ENCODE measurements at regions not wholly inside any gene's neighbourhood (a gene's known extent, or its start where the extent isn't known, plus 50 kb on each side); places are given as distances from the start of the nearest gene placed in this dataset.

- Mint-ChIP-seq H3K27ac (ENCODE audit: unreplicated experiment) (no peak overlapping the region), H3K9me3 (ENCODE audit: unreplicated experiment) (no peaks in the 10 kb centered on the region), H3K27me3 (ENCODE audit: unreplicated experiment) (no peaks in the 10 kb centered on the region), H3K4me1 (ENCODE audit: unreplicated experiment) (no peaks in the 10 kb centered on the region), H3K4me3 (ENCODE audit: unreplicated experiment) (no peak overlapping the region), H3K36me3 (ENCODE audit: unreplicated experiment) (no peaks in the 10 kb centered on the region)
- DNase-seq (ENCODE audit: extremely low spot score, unreplicated experiment), result no peak
- TF ChIP-seq, protein P1, sequence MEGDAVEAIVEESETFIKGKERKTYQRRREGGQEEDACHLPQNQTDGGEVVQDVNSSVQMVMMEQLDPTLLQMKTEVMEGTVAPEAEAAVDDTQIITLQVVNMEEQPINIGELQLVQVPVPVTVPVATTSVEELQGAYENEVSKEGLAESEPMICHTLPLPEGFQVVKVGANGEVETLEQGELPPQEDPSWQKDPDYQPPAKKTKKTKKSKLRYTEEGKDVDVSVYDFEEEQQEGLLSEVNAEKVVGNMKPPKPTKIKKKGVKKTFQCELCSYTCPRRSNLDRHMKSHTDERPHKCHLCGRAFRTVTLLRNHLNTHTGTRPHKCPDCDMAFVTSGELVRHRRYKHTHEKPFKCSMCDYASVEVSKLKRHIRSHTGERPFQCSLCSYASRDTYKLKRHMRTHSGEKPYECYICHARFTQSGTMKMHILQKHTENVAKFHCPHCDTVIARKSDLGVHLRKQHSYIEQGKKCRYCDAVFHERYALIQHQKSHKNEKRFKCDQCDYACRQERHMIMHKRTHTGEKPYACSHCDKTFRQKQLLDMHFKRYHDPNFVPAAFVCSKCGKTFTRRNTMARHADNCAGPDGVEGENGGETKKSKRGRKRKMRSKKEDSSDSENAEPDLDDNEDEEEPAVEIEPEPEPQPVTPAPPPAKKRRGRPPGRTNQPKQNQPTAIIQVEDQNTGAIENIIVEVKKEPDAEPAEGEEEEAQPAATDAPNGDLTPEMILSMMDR (IDR thresholded peaks at IDR 0.05), result no peak
Observed at GRCh38 chr3:181300033-181300432, 310.5 kb upstream of the DNAJC19 start.

GRCh38 chr3:181298421-181298820, 308.9 kb upstream of the DNAJC19 start:
- TF ChIP-seq, protein P1 (IDR thresholded peaks at IDR 0.05), result no peak
- H3K27me3 Mint-ChIP-seq (ENCODE audit: unreplicated experiment), result no peaks in the 10 kb centered on the region
- no peaks in the 10 kb centered on the region for H3K36me3 Mint-ChIP-seq (ENCODE audit: unreplicated experiment)
- no peak overlapping the region for H3K27ac Mint-ChIP-seq (ENCODE audit: unreplicated experiment)
- no peaks in the 10 kb centered on the region for H3K9me3 Mint-ChIP-seq (ENCODE audit: unreplicated experiment)
- no peak for DNase-seq (ENCODE audit: extremely low spot score, unreplicated experiment)
- no peaks in the 10 kb centered on the region for H3K4me1 Mint-ChIP-seq (ENCODE audit: unreplicated experiment)
- no peak overlapping the region for H3K4me3 Mint-ChIP-seq (ENCODE audit: unreplicated experiment)

GRCh38 chr3:181292984-181293383, 303.4 kb upstream of the DNAJC19 start:
- H3K27ac Mint-ChIP-seq (ENCODE audit: unreplicated experiment), result no peak overlapping the region
- no peaks in the 10 kb centered on the region for H3K27me3 Mint-ChIP-seq (ENCODE audit: unreplicated experiment)
- no peaks in the 10 kb centered on the region for H3K4me1 Mint-ChIP-seq (ENCODE audit: unreplicated experiment)
- DNase-seq (ENCODE audit: extremely low spot score, unreplicated experiment), result no peak
- no peak overlapping the region for H3K4me3 Mint-ChIP-seq (ENCODE audit: unreplicated experiment)
- no peaks in the 10 kb centered on the region for H3K36me3 Mint-ChIP-seq (ENCODE audit: unreplicated experiment)
- TF ChIP-seq, protein P1 (IDR thresholded peaks at IDR 0.05), result no peak
- H3K9me3 Mint-ChIP-seq (ENCODE audit: unreplicated experiment), result no peaks in the 10 kb centered on the region

- H3K9me3 Mint-ChIP-seq (ENCODE audit: unreplicated experiment), result no peaks in the 10 kb centered on the region
- no peaks in the 10 kb centered on the region for H3K4me1 Mint-ChIP-seq (ENCODE audit: unreplicated experiment)
- H3K27me3 Mint-ChIP-seq (ENCODE audit: unreplicated experiment), result no peaks in the 10 kb centered on the region
- TF ChIP-seq, protein P1 (IDR thresholded peaks at IDR 0.05), result no peak
- H3K27ac Mint-ChIP-seq (ENCODE audit: unreplicated experiment), result no peak overlapping the region
- DNase-seq (ENCODE audit: extremely low spot score, unreplicated experiment), result no peak
- H3K36me3 Mint-ChIP-seq (ENCODE audit: unreplicated experiment), result no peaks in the 10 kb centered on the region
- no peak overlapping the region for H3K4me3 Mint-ChIP-seq (ENCODE audit: unreplicated experiment)
Observed at GRCh38 chr3:181290941-181291340, 301.4 kb upstream of the DNAJC19 start.

- Mint-ChIP-seq H3K27ac (ENCODE audit: unreplicated experiment) (no peak overlapping the region), H3K9me3 (ENCODE audit: unreplicated experiment) (no peaks in the 10 kb centered on the region), H3K27me3 (ENCODE audit: unreplicated experiment) (no peaks in the 10 kb centered on the region), H3K4me3 (ENCODE audit: unreplicated experiment) (no peak overlapping the region), H3K4me1 (ENCODE audit: unreplicated experiment) (no peaks in the 10 kb centered on the region), H3K36me3 (ENCODE audit: unreplicated experiment) (no peaks in the 10 kb centered on the region)
- TF ChIP-seq, protein P1 (IDR thresholded peaks at IDR 0.05), result no peak
- no peak for DNase-seq (ENCODE audit: extremely low spot score, unreplicated experiment)
Observed at GRCh38 chr3:181289306-181289705, 299.8 kb upstream of the DNAJC19 start.

Data from osteocyte (in vitro differentiated cells).